Forelimb muscle (tissue), 1 donor: ENCODE measurements at regions not wholly inside any gene's neighbourhood (a gene's known extent, or its start where the extent isn't known, plus 50 kb on each side); places are given as distances from the start of the nearest gene placed in this dataset.

ENCODE experiments used
- DNase-seq: peaks from one replicate; pipeline ENCODE4 v3.0.0-alpha.2; 2013; ENCODE audit warnings: low read depth

- DNase-seq = no peak
Observed at GRCh38 chr3:178385280-178385952, 150.8 kb upstream of the KCNMB2 start.

GRCh38 chr3:178386401-178386800, 149.8 kb upstream of the KCNMB2 start:
- no peak for DNase-seq

- no peak for DNase-seq
Observed at GRCh38 chr3:178386880-178387279, 149.4 kb upstream of the KCNMB2 start.

- DNase-seq = no peak
Observed at GRCh38 chr3:178388473-178388872, 147.8 kb upstream of the KCNMB2 start.

- no peak for DNase-seq
Observed at GRCh38 chr3:178389258-178389657, 147.0 kb upstream of the KCNMB2 start.

- DNase-seq = no peak
Observed at GRCh38 chr3:178392511-178392926, 143.7 kb upstream of the KCNMB2 start.

GRCh38 chr3:178393146-178393545, 143.1 kb upstream of the KCNMB2 start:
- DNase-seq = no peak

- DNase-seq = no peak
Observed at GRCh38 chr3:178393824-178394223, 142.4 kb upstream of the KCNMB2 start.

GRCh38 chr3:178396318-178396717, 139.9 kb upstream of the KCNMB2 start:
- no peak for DNase-seq

- no peak for DNase-seq
Observed at GRCh38 chr3:178397202-178397601, 139.0 kb upstream of the KCNMB2 start.

GRCh38 chr3:178397836-178398235, 138.4 kb upstream of the KCNMB2 start:
- DNase-seq = no peak

GRCh38 chr3:178404961-178405360, 131.3 kb upstream of the KCNMB2 start:
- DNase-seq = no peak

GRCh38 chr3:178405531-178405930, 130.7 kb upstream of the KCNMB2 start:
- DNase-seq = no peak

GRCh38 chr3:178406206-178406605, 130.0 kb upstream of the KCNMB2 start:
- no peak for DNase-seq

GRCh38 chr3:178415384-178415783, 120.9 kb upstream of the KCNMB2 start:
- no peak for DNase-seq

- DNase-seq = no peak
Observed at GRCh38 chr3:178417736-178418135, 118.5 kb upstream of the KCNMB2 start.

- DNase-seq = no peak
Observed at GRCh38 chr3:178419071-178419470, 117.2 kb upstream of the KCNMB2 start.

- DNase-seq = no peak
Observed at GRCh38 chr3:178420033-178420432, 116.2 kb upstream of the KCNMB2 start.

GRCh38 chr3:178421069-178421468, 115.2 kb upstream of the KCNMB2 start:
- DNase-seq = no peak

- no peak for DNase-seq
Observed at GRCh38 chr3:178422406-178422805, 113.8 kb upstream of the KCNMB2 start.

GRCh38 chr3:178428037-178428436, 108.2 kb upstream of the KCNMB2 start:
- no peak for DNase-seq

- no peak for DNase-seq
Observed at GRCh38 chr3:178434206-178434805, 101.9 kb upstream of the KCNMB2 start.

- no peak for DNase-seq
Observed at GRCh38 chr3:178435575-178435974, 100.7 kb upstream of the KCNMB2 start.

GRCh38 chr3:178436773-178437172, 99.5 kb upstream of the KCNMB2 start:
- no peak for DNase-seq
